Aorta (tissue), 5 donors: ENCODE measurements at regions not wholly inside any gene's neighbourhood (a gene's known extent, or its start where the extent isn't known, plus 50 kb on each side); places are given as distances from the start of the nearest gene placed in this dataset.

Experiments
- ATAC-seq: fragments of 200-7000 bp; cut with Tn5 transposase; one replicate; pipeline ENCODE4 v1.9.1; 2022; ENCODE audit warnings: moderate library complexity; ENCODE audit not compliant: low FRiP score
- DNase-seq, 2 donors: peaks; one replicate each; pipeline ENCODE4 v3.0.0-alpha.2; 2020
- H3K27ac ChIP-seq, 2 donors: one replicate each; pipeline ENCODE4 v1.5.1; 2013; ENCODE audit warnings: low read length in 2 of 2, mild to moderate bottlenecking in 2 of 2, moderate library complexity in 2 of 2, control low read depth in 1 of 2, inconsistent platforms in 1 of 2, low read depth in 1 of 2
- H3K27me3 ChIP-seq, 2 donors: one replicate each; pipeline ENCODE4 v1.6.1; 2013; ENCODE audit warnings: control low read depth in 1 of 2, low read length in 1 of 2, mild to moderate bottlenecking in 1 of 2, moderate library complexity in 1 of 2; ENCODE audit not compliant: insufficient read depth in 2 of 2, control insufficient read depth in 1 of 2
- H3K36me3 ChIP-seq, 2 donors: one replicate each; pipeline ENCODE4 v1.6.1; 2013; ENCODE audit warnings: control low read depth in 1 of 2, low read length in 1 of 2, mild to moderate bottlenecking in 1 of 2; ENCODE audit not compliant: insufficient read depth in 2 of 2, control insufficient read depth in 1 of 2
- H3K4me1 ChIP-seq, 2 donors: one replicate each; pipeline ENCODE4 v1.6.1; 2013; ENCODE audit warnings: low read length in 2 of 2, control low read depth in 1 of 2, mild to moderate bottlenecking in 1 of 2, moderate library complexity in 1 of 2; ENCODE audit not compliant: insufficient read depth in 2 of 2, control insufficient read depth in 1 of 2
- H3K4me3 ChIP-seq, 2 donors: one replicate each; pipeline ENCODE4 v1.5.1; 2013; ENCODE audit warnings: low read length in 2 of 2, control low read depth in 1 of 2, mild to moderate bottlenecking in 1 of 2
- H3K9me3 ChIP-seq: one replicate; pipeline ENCODE4 v1.6.1; 2013; ENCODE audit warnings: mild to moderate bottlenecking, low read length; ENCODE audit not compliant: control insufficient read depth
- WGBS, 2 donors: extraction: QIAGEN DNeasy Blood & Tissue Kit; methylation state at CpG; one replicate each; pipeline ENCODE4 v1.1.7; 2013; 5-methylcytosine and 5-hydroxymethylcytosine counted together
- intact Hi-C, 2 donors: fragments of 100-400 bp; cut with DNase I; formaldehyde crosslinking; loops; one replicate each; pipeline versions ENCODE4 v1.14.2 to v1.15.0; 2022
- donor health status: healthy with polysubstance abuse.
- donor health status: Bipolar disorder and iron deficiency.
- donor health status: DM: no; HTN: no; CAD: no.
- donor health status: DM: no; HTN: no; CAD: no.
- donor health status: DM: yes; HTN: yes; CAD: no.

DNA sequence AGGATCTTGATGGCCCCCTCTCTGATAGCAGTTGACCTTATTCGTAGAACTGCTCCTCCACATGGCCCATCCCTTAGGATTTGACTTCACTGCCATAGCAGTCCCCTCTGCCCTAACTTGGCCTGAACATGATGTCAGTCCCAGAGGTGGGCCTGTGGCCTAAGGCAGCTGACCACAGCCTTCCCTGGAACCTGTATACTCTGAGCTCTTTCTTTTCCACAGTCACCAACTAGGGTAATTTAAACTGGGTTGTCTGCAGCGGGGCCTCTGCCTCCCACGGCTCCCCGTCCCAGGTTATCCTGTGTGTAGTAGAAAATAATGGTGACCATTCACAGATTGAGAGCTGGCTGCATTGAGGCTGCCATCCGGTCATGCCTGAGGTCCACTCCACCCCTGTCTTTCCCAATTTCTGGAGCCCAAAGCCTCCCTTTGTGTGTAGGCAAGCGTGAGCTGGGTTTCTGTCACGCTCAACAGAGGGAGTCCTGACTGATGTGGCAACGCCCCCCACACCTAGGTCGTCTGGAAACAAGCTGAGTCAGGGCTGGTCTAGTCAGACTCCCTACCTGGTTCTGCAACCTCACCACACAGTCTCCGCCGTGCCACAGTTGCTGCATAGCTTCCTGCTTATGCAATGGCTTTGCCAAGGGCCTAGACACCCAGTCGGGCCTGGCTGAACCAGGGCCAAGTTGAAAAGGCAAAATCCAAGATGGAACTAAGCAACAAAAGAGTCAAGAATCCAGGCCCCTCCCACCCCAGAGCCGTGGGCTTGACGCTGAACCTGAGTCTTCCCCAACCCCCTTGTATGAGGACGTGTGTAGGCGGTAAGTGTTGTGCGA lies 284.5 kb downstream of the XXYLT1 start:
- Histone ChIP-seq H3K4me3 (no peak overlapping the region), H3K4me1 (no peaks in the 10 kb centered on the region), H3K27me3 (no peaks in the 10 kb centered on the region), H3K9me3 (no peaks in the 10 kb centered on the region), H3K36me3 (no peaks in the 10 kb centered on the region), H3K27ac (no peak overlapping the region)
- DNase-seq (no peak), ATAC-seq (no peak)
- intact Hi-C loops, result loop anchor here in 1 of 2 donors (10.0 kb wide), 1 partner anchor 302 kb away; the partner anchor contains the start of gene FAM43A
- 83 to 87% methylated on average over 17 of the region's 17 CpGs for WGBS, 2 donors

- DNase-seq (no peak), ATAC-seq (no peak)
- H3K4me1 ChIP-seq, result no peaks in the 10 kb centered on the region
- no peaks in the 10 kb centered on the region for H3K27me3 ChIP-seq
- WGBS, 2 donors, result 77 to 92% methylated on average over 21 of the region's 21 CpGs
- intact Hi-C loops, result loop anchor here in 1 of 2 donors (10.0 kb wide), 1 partner anchor 303 kb away; the partner anchor contains the start of gene FAM43A
- no peaks in the 10 kb centered on the region for H3K9me3 ChIP-seq
- H3K36me3 ChIP-seq, result no peaks in the 10 kb centered on the region
- no peak overlapping the region for H3K4me3 ChIP-seq
- no peak overlapping the region for H3K27ac ChIP-seq
Measured at GRCh38 chr3:194987571-194988494, 283.1 kb downstream of the XXYLT1 start.

DNA sequence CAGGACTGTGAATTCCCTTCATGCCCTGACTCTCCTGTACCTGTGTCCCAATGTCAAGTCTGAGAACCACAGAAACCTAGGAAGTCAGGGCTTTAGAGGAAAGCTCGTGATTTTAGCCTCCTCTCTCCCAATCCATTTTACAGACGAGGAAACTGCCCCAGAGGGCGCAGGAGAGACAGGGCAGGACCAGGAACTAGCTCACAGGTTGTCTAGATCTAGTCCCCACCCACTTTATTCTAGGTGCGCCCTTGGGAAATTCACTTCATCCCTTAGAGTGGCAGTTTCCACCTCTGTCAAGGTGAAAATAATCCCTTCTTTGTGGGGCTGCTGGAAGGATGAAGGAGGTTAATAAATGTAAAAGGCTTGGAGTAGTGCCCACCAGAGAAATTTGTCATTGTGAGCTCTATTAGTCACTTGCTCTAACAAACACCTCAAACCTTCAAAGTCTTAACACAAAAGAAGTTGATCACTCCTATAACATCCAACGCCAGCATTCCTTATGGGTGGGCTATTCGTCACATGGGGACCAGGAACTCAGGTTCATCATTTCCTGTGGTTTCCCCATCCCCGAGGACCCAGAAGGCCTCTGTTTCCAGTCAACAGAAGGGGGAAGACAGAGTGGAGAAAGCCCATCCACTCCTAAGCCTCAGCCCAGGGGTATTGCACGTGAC lies 282.3 kb downstream of the XXYLT1 start:
- intact Hi-C loops, result loop anchor here in 1 of 2 donors (10.0 kb wide), 1 partner anchor 304 kb away; the partner anchor contains the start of gene FAM43A
- no peaks in the 10 kb centered on the region for H3K36me3 ChIP-seq
- no peaks in the 10 kb centered on the region for H3K27me3 ChIP-seq
- DNase-seq (no peak), ATAC-seq (no peak)
- no peak overlapping the region for H3K4me3 ChIP-seq
- 92 to 97% methylated on average over 8 of the region's 8 CpGs for WGBS, 2 donors
- no peak overlapping the region for H3K27ac ChIP-seq
- no peaks in the 10 kb centered on the region for H3K4me1 ChIP-seq
- H3K9me3 ChIP-seq, result no peaks in the 10 kb centered on the region

DNA sequence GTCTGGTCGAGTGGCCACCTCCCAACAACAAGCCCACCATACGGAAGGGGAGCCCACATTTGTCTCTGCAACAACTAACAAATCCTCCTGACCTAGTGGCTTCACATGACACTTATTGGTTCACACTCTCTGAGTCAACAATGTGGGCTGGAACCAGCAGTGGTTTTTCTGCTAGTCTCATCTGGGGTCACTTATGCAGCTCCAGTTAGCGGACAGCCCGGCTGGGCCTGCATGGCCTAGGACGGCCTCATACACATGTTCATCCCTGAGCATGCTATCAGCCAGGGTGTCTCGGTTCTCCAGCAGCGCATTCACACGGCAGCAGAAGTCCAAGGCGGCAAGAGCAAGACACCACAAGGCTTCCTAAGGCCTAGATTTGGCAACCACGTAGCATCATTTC lies 281.7 kb downstream of the XXYLT1 start:
- no peaks in the 10 kb centered on the region for H3K27me3 ChIP-seq
- DNase-seq (no peak), ATAC-seq (no peak)
- intact Hi-C loops, result loop anchor here in 1 of 2 donors (10.0 kb wide), 1 partner anchor 304 kb away; the partner anchor contains the start of gene FAM43A
- no peak overlapping the region for H3K4me3 ChIP-seq
- no peaks in the 10 kb centered on the region for H3K9me3 ChIP-seq
- 78 to 94% methylated on average over 10 of the region's 10 CpGs for WGBS, 2 donors
- no peak overlapping the region for H3K27ac ChIP-seq
- no peaks in the 10 kb centered on the region for H3K4me1 ChIP-seq
- H3K36me3 ChIP-seq, result no peaks in the 10 kb centered on the region

DNA sequence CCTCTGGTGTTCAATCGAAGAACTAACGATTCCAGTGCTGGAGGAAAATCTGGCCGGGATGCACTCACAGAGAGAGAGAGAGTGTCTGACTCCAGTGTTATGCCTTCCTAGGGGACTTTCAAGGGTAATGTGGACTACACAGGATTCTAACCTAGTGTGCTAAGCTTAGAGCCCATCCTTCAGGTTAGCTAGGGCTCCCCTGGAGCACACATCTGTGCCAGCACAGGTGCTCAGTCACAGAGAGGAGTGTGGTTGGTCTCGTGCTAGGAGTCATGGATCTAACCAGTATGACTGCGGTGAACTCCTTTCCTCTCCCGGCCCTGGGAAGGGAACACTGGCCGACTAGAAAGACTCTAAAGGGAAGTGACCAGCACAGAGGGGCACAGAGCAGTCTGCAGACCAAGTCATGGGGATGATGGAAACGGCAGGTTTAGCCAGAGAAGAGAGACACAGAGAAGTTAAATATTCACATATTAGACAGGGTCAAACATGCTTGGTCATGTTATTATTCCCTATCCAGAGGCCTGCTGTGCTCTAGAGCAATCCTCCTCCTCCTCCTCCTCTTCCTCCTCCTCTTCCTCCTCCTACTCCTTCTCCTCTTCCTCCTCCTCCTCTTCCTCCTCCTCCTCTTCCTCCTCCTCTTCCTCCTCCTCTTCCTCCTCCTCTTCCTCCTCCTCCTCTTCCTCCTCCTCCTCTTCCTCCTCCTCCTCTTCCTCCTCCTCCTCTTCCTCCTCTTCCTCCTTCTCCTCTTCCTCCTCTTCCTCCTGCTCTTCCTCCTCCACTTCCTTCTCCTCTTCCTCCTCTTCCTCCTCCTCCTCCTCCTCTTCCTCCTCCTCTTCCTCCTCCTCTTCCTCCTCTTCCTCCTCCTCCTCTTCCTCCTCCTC lies 280.3 kb downstream of the XXYLT1 start:
- 77 to 85% methylated on average over 8 of the region's 8 CpGs for WGBS, 2 donors
- Histone ChIP-seq H3K4me1 (no peaks in the 10 kb centered on the region), H3K36me3 (no peaks in the 10 kb centered on the region), H3K4me3 (no peak overlapping the region), H3K27ac (no peak overlapping the region), H3K27me3 (no peaks in the 10 kb centered on the region), H3K9me3 (no peaks in the 10 kb centered on the region)
- DNase-seq (no peak), ATAC-seq (no peak)
- intact Hi-C loops, result no loop called here

- Histone ChIP-seq H3K27ac (no peak overlapping the region), H3K4me3 (no peak overlapping the region), H3K27me3 (no peaks in the 10 kb centered on the region), H3K9me3 (no peaks in the 10 kb centered on the region), H3K4me1 (no peaks in the 10 kb centered on the region), H3K36me3 (no peaks in the 10 kb centered on the region)
- ATAC-seq (no peak), DNase-seq (no peak)
- intact Hi-C loops, result no loop called here
- 70 to 83% methylated on average over 4 of the region's 4 CpGs for WGBS, 2 donors
Measured at GRCh38 chr3:194991338-194991654, 279.7 kb downstream of the XXYLT1 start.

DNA sequence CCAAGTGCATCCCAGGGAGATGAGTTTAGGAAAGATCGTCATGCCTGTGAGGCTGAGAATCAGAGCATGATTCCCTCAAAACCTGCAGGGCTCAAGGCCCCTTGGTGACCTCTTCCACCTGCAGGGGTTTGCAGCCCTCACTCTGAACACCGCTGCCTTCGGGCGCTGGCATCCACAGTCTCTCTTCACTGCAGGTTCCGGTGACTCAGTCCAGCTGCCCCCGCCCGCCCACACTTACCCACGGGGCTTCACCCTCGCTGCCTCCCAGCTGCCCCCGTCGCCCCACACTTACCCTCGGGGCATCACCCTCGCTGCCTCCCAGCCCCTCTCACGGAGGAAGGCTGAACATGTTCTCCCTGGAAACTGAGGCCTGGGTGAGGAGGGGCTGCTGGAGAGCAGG lies 277.1 kb downstream of the XXYLT1 start:
- H3K4me1 ChIP-seq, result no peaks in the 10 kb centered on the region
- no peak for ATAC-seq
- H3K27me3 ChIP-seq, result no peaks in the 10 kb centered on the region
- intact Hi-C loops, result no loop called here
- WGBS, 2 donors, result 90 to 91% methylated on average over 14 of the region's 14 CpGs
- DNase-seq, result no peak
- H3K9me3 ChIP-seq, result no peaks in the 10 kb centered on the region
- no peak overlapping the region for H3K4me3 ChIP-seq
- no peak overlapping the region for H3K27ac ChIP-seq
- H3K36me3 ChIP-seq, result no peaks in the 10 kb centered on the region

DNA sequence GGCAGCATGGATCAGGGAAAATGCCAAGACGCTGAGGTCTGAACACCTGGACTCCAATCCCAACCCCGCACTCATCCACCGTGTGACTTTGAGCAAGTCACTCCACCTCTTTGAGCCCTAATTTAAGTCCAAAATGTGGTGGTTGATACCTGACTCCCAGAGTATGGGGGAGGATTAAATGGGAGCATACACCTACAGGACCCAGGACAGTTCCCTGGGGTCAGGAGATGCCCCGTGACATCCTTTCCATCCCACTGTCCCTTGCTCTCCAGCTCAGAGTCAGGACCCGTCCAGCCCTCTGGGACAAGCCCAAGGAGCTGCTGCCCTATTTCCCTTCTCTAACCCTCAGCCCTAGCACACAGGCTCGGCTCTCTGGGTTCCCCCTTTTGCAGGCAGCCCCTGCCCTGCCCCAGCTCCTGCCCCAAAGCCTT lies 276.4 kb downstream of the XXYLT1 start:
- Histone ChIP-seq H3K27ac (no peak overlapping the region), H3K9me3 (no peaks in the 10 kb centered on the region), H3K4me3 (no peak overlapping the region), H3K27me3 (no peaks in the 10 kb centered on the region), H3K4me1 (no peaks in the 10 kb centered on the region), H3K36me3 (no peaks in the 10 kb centered on the region)
- intact Hi-C loops, result no loop called here
- DNase-seq (no peak), ATAC-seq (no peak)
- WGBS, 2 donors, result 95% methylated on average over 6 of the region's 6 CpGs
